Activated naive CD4-positive, alpha-beta T cell treated with anti-CD3 and anti-CD28 coated beads for 36 hours (primary cell): ENCODE measurements at regions not wholly inside any gene's neighbourhood (a gene's known extent, or its start where the extent isn't known, plus 50 kb on each side); places are given as distances from the start of the nearest gene placed in this dataset.

ENCODE experiments used
- CTCF ChIA-PET: fragments of 350-600 bp; sonication (Branson Sonifier 250); formaldehyde crosslinking; loops from one replicate; lab custom pipeline; 2021; ENCODE audit warnings: antibody characterized with exemption; lab: Charles Lee
- DNase-seq: peaks from one replicate; pipeline ENCODE4 v3.0.0-alpha.2; 2020
- H3K27ac Mint-ChIP-seq: one replicate; pipeline ENCODE4 v1.8.0; 2021; ENCODE audit warnings: mild to moderate bottlenecking, mixed read lengths
- H3K27me3 Mint-ChIP-seq: one replicate; pipeline ENCODE4 v1.8.0; 2021; ENCODE audit warnings: low read depth, mixed read lengths
- H3K36me3 Mint-ChIP-seq: one replicate; pipeline ENCODE4 v1.8.0; 2021; ENCODE audit warnings: low read depth, mixed read lengths
- H3K4me1 Mint-ChIP-seq: one replicate; pipeline ENCODE4 v1.8.0; 2021; ENCODE audit warnings: low read depth, mixed read lengths
- H3K4me3 Mint-ChIP-seq: one replicate; pipeline ENCODE4 v1.8.0; 2021; ENCODE audit warnings: mild to moderate bottlenecking, moderate library complexity, mixed read lengths
- H3K9me3 Mint-ChIP-seq: one replicate; pipeline ENCODE4 v1.8.0; 2021; ENCODE audit warnings: mixed read lengths
- intact Hi-C: fragments of 100-400 bp; cut with micrococcal nuclease; formaldehyde crosslinking; loops from one replicate; pipeline ENCODE4 v1.15.1; 2023

DNA sequence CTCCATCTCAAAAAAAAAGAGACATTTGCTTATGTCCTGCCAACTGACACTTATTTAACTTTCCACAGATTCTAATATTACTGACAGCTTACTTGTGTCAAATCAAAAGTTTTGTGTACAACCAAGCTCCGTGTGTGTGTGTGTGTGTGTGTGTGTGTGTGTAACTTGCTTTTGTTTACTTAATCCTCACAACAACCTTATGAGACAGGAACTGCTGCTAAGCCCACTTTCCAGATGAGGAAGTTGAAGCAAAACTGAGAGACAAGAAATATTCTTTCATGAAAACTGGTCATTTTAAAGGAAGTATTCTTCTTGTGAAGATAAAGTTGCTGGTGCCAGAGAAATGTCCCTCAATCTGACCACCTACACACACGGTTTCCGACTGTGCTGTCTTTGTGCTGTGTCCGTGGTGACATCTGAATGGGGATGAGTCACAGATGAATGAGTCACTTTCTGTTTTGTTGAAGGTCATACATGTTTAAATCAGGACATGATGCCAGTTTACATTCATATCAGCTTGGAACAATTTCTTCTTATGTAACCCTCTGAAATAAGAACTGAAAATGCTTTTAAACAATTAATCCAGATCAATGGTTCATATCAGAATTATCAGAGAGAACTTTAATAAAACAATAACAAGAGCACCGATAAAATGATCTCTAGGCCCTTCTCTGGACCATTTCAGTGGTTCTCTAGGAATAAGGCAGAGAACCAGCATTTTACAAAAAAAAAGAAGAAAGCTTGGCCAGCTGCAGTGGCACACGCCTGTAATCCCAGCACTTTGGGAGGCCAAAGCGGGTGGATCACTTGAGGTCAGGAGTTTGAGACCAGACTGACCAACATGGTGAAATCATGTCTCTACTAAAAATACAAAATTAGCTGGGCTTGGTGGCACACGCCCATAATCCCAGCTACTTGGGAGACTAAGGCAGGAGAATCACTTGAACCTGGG is 95.5 kb downstream of the THNSL2 start:
- peaks cover 7% of the 10 kb centered on the region for H3K27me3 Mint-ChIP-seq

DNA sequence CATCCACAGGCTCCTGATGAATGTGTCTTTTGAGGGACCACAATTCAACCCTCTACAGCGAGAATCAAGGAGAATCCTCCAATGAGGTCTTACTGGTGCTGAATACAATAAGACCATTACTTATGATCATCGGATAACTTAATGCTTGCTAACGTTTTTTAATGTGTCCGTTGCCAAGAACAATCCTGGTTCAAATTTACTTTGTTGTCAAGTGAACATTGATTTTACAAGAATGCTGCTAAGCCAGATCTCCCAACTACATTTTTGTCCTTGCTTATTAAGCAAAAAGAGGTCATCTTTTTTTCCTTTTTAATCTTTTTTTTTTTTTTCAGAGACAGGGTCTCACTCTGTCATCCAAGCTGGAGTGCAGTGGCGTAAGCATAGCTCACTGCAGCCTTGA is 93.7 kb downstream of the THNSL2 start:
- no peaks in the 10 kb centered on the region for H3K36me3 Mint-ChIP-seq
- intact Hi-C loops, result no loop called here
- CTCF ChIA-PET, result interaction anchor here (0.6 kb wide), 1 partner anchor 204 kb away, joined by 4 read pairs; no protein-coding TSS in a partner anchor

More for the DNA sequence above, 95.5 kb downstream of the THNSL2 start:
- H3K4me1 Mint-ChIP-seq, result peaks cover 5% of the 10 kb centered on the region
- H3K9me3 Mint-ChIP-seq, result peaks cover 3% of the 10 kb centered on the region
- H3K36me3 Mint-ChIP-seq, result no peaks in the 10 kb centered on the region
- CTCF ChIA-PET, result interaction anchor here (0.6 kb wide), 1 partner anchor 736 kb away, joined by 4 read pairs; no protein-coding TSS in a partner anchor
- H3K4me3 Mint-ChIP-seq, result no peak overlapping the region
- peak; percentile 21 for DNase-seq
- no peak overlapping the region for H3K27ac Mint-ChIP-seq
- intact Hi-C loops, result loop anchor here (5.0 kb wide), 1 partner anchor 37 kb away; no protein-coding TSS in a partner anchor

DNA sequence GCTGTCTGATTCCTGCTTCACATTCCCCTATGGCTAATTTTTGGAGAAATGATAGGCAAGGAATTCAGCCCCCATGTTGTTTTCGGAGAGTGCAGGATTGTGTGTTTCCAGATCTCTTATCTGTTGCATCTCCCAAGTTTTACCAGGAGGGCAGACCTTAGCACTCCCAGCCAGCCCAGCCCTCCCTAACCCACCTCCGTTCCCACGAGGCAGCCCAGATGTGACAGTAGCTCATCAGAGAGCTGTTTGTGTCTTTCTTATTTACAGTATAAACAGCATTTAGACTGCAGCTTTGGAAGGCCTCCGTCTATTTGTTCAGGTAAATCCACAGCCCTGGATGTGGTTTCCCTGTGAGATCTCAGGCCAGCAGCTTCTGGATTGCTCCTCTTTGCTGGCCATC is 91.6 kb downstream of the THNSL2 start:
- no peak for DNase-seq
- intact Hi-C loops, result no loop called here
- Mint-ChIP-seq H3K4me1 (peaks cover 5% of the 10 kb centered on the region), H3K27ac (no peak overlapping the region), H3K27me3 (peaks cover 7% of the 10 kb centered on the region), H3K9me3 (no peaks in the 10 kb centered on the region), H3K4me3 (no peak overlapping the region), H3K36me3 (no peaks in the 10 kb centered on the region)
- CTCF ChIA-PET, result no interaction called here

More for the DNA sequence above, 93.7 kb downstream of the THNSL2 start:
- Mint-ChIP-seq H3K4me1 (peaks cover 5% of the 10 kb centered on the region), H3K27ac (no peak overlapping the region), H3K9me3 (peaks cover under 1% of the 10 kb centered on the region), H3K4me3 (no peak overlapping the region), H3K27me3 (peaks cover 7% of the 10 kb centered on the region)
- no peak for DNase-seq

DNA sequence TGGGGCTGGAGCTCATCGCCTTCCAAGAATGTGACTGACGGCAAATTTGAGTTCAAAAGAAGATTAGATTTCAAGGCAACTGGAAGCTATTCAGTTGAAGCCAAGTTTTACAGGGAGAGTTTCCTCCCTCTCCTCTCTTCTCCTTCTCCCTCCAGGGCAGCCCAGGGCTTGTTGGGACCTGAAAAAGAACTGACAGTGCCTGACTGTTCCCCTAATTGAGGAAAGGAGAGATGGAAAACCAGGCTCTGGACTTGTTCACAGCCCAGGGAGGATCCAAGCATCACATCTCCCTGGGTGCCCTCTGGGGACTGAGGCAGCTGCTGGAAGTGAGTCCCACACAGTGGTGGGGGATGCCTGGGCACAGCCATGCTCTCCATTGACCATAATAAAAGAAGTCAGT is 88.1 kb downstream of the THNSL2 start:
- intact Hi-C loops, result no loop called here
- Mint-ChIP-seq H3K27me3 (peaks cover 4% of the 10 kb centered on the region), H3K36me3 (no peaks in the 10 kb centered on the region), H3K27ac (no peak overlapping the region), H3K9me3 (no peaks in the 10 kb centered on the region), H3K4me1 (no peaks in the 10 kb centered on the region), H3K4me3 (no peak overlapping the region)
- CTCF ChIA-PET, result no interaction called here
- DNase-seq, result no peak

DNA sequence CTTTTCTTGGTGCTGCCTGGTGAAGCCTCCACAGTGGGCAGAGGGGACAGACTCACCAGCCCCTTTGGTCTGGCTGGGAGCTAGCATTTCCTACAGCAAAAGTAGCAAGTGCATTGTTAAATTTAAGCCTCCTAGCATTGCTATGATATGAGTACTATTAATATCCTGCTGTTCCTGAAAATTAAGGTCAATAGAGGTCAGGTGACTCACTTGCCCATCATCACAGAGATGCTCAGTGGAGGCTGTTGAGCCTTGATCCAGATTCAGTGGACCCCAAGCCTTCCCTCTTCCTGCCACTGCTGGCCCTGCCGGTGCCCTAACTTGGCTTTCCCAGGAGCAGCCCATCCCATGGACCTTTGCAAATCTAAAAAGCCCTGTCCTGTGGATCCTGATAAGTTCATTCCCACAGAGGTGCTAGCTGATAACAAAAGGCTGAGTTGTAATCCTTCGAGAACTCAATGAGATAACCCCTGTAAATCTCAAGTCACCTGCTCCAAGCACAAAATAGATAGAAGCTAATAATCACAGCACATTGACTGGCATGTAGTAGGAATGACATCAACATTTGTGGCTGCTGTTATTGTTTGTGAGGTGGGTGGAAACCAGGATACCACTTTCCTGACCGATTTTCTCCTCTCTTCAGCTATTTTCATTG is 84.4 kb downstream of the THNSL2 start:
- Mint-ChIP-seq H3K4me3 (no peak overlapping the region), H3K4me1 (no peaks in the 10 kb centered on the region), H3K36me3 (no peaks in the 10 kb centered on the region), H3K27me3 (peaks cover 4% of the 10 kb centered on the region), H3K9me3 (no peaks in the 10 kb centered on the region), H3K27ac (no peak overlapping the region)
- intact Hi-C loops, result no loop called here
- DNase-seq, result no peak
- CTCF ChIA-PET, result interaction anchor here (0.9 kb wide), 1 partner anchor 417 kb away, joined by 3 read pairs; no protein-coding TSS in a partner anchor

DNA sequence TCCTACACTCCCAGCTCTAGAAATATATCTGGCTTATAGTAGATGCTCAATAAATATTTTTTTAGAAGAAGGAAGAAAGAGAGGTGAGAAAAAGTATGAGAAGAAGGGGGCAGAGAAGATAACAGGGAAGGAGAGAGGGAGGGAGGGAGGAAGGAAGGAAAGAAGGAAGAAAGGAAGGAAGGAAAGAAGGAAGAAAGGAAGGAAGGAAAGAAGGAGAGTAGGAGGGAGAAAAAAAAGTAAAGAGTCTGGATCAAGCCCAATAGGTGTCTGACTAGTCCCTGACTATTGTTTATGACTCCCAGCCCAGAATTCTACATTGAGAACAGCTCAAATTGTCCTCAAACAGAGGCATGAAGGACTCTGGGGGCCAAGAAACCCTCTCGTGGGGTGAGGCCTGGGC is 83.9 kb downstream of the THNSL2 start:
- H3K4me1 Mint-ChIP-seq, result no peaks in the 10 kb centered on the region
- CTCF ChIA-PET, result interaction anchor here (0.9 kb wide), 1 partner anchor 418 kb away, joined by 3 read pairs; no protein-coding TSS in a partner anchor
- no peaks in the 10 kb centered on the region for H3K9me3 Mint-ChIP-seq
- no peak overlapping the region for H3K4me3 Mint-ChIP-seq
- intact Hi-C loops, result no loop called here
- H3K27ac Mint-ChIP-seq, result no peak overlapping the region
- peaks cover 4% of the 10 kb centered on the region for H3K27me3 Mint-ChIP-seq
- H3K36me3 Mint-ChIP-seq, result no peaks in the 10 kb centered on the region
- no peak for DNase-seq

DNA sequence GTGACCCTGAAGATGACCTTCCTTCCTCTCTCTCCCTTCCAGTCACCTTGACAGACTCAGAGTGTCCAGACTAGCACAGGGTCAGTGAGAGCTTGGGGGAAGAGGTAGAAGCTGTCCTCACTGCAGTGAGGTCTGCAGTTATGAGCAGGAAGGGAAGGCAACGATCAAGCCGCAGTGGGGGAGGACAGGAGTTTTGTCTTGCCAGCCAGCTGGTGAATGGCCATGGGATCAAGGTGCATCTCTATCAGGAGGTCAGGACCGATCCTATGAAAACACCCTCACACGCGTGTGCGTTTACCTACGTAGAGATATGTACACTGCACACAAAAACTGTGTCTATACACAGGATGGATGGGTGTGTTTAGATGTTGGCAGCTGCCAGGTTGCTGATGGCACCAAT is 83.2 kb downstream of the THNSL2 start:
- Mint-ChIP-seq H3K4me1 (no peaks in the 10 kb centered on the region), H3K27ac (no peak overlapping the region), H3K36me3 (no peaks in the 10 kb centered on the region), H3K9me3 (no peaks in the 10 kb centered on the region), H3K4me3 (no peak overlapping the region), H3K27me3 (peaks cover 4% of the 10 kb centered on the region)
- intact Hi-C loops, result no loop called here
- no peak for DNase-seq
- CTCF ChIA-PET, result no interaction called here

DNA sequence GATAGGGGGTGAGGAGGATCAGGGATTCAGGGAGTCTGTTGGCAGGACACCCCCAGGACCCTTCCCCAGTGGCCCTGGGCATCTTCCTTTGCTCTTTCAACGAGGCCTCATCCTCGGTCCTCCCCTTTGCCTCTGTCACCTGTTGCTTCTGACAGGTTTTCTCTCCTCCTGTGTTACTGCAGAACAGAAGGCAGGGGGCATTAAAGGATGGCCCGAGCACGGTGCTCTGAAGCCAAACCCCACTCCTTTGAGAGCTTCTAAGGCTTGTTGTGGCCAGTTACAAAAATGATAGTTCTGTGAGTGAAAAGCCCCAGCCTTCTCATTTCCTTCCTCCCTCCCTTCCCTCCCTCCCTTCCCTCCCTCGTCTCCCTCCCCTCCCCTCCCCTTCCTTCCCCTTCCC is 82.5 kb downstream of the THNSL2 start:
- Mint-ChIP-seq H3K4me3 (no peak overlapping the region), H3K9me3 (no peaks in the 10 kb centered on the region), H3K27ac (no peak overlapping the region), H3K27me3 (peaks cover 11% of the 10 kb centered on the region), H3K4me1 (no peaks in the 10 kb centered on the region), H3K36me3 (no peaks in the 10 kb centered on the region)
- intact Hi-C loops, result no loop called here
- CTCF ChIA-PET, result no interaction called here
- DNase-seq, result no peak

DNA sequence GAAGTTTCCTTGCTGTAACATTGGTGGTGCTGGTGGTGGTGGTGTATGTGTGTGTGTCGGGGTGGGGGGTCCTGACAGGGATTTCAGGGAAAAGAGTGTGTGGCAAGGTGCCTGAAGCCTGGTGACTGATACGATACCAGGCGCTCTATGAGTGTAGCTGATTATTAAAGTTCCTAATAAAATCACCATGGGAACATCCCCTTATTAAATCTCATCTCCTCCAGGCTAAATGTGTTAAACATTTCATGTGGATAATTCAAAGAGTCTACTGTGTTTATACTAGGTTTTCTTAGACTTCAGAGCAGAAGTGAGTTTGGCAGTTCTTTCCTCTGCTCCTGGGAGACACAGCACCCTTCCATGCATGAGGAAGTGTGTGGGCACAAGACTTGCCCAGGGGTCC is 82.0 kb downstream of the THNSL2 start:
- Mint-ChIP-seq H3K4me3 (no peak overlapping the region), H3K27me3 (peaks cover 11% of the 10 kb centered on the region), H3K9me3 (no peaks in the 10 kb centered on the region), H3K4me1 (no peaks in the 10 kb centered on the region), H3K36me3 (no peaks in the 10 kb centered on the region), H3K27ac (no peak overlapping the region)
- intact Hi-C loops, result no loop called here
- DNase-seq, result no peak
- CTCF ChIA-PET, result no interaction called here

DNA sequence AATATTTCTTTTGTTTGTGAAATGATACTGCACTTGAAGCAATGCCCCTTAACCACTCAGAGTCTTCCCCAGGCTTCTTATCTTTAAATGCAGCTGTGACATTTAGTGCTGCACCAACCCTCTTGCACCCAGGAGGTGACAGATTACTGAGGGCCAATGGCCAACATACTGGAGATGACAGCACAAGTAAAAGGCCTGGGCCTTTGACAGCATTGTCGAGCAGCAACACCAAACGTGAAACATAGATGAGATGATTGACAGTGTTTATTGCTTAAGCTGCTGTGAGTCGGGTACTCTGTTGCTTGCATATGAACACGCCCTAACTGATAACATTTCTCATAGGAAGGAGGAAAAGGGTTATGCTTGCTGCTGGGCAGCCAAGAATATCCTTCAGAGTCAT is 80.3 kb downstream of the THNSL2 start:
- Mint-ChIP-seq H3K27ac (no peak overlapping the region), H3K4me1 (no peaks in the 10 kb centered on the region), H3K36me3 (no peaks in the 10 kb centered on the region), H3K4me3 (no peak overlapping the region), H3K27me3 (peaks cover 11% of the 10 kb centered on the region), H3K9me3 (no peaks in the 10 kb centered on the region)
- CTCF ChIA-PET, result no interaction called here
- no peak for DNase-seq
- intact Hi-C loops, result no loop called here

DNA sequence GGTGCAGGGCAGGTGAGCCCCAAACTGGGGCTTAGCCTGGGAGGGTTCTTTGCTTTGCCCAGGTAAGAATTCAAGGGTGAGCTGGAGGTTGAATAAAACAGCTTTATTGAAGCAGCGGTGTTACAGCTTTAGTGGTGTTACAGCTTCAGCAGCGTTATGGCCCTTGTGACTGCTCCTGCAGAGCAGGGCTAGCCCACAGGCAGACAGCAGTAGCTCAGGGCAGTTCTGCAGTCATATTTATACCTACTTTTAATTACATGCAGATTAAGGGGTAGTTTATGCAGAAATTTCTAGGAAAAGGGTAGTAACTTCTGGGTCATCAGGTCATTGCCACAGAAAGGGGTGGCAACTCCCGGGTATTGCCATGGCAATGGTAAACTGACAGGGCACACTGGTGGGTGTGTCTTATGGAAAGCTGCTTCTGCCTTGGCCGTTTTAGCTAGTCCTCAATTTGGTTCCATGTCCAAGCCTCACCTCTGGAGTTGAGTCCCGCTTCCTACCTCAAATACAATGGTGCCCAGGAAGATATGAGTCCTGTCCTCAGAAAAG is 78.2 kb downstream of the THNSL2 start:
- DNase-seq, result no peak
- H3K9me3 Mint-ChIP-seq, result peaks cover 2% of the 10 kb centered on the region
- no peaks in the 10 kb centered on the region for H3K36me3 Mint-ChIP-seq
- H3K4me3 Mint-ChIP-seq, result no peak overlapping the region
- H3K4me1 Mint-ChIP-seq, result no peaks in the 10 kb centered on the region
- H3K27me3 Mint-ChIP-seq, result peaks cover 11% of the 10 kb centered on the region
- CTCF ChIA-PET, result no interaction called here
- intact Hi-C loops, result no loop called here
- H3K27ac Mint-ChIP-seq, result no peak overlapping the region

DNA sequence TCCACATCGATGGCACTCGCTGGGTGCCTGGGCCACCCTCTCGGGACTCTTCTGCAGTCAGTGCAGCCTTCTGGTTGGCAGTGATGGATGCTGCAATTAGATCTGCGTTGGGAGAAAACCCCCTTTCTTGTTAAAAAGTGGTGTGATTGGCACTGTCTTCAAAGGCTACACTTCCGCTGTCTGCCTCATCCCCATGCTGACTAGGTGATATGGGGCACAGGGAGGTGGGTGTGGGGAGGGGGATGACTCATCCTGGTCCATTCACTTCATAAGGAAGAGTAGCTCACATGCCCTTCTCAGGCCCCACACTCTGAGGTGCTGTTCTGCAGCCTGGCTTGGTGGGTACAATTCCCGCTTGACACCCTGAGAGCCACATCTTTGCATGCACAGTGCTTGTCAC is 77.4 kb downstream of the THNSL2 start:
- H3K4me3 Mint-ChIP-seq, result no peak overlapping the region
- intact Hi-C loops, result no loop called here
- CTCF ChIA-PET, result no interaction called here
- H3K27me3 Mint-ChIP-seq, result peaks cover 11% of the 10 kb centered on the region
- H3K9me3 Mint-ChIP-seq, result peaks cover 2% of the 10 kb centered on the region
- H3K27ac Mint-ChIP-seq, result no peak overlapping the region
- H3K36me3 Mint-ChIP-seq, result no peaks in the 10 kb centered on the region
- DNase-seq, result peak; percentile 41
- H3K4me1 Mint-ChIP-seq, result no peaks in the 10 kb centered on the region
